ENCODE measurements at regions not wholly inside any gene's neighbourhood (a gene's known extent, or its start where the extent isn't known, plus 50 kb on each side); places are given as distances from the start of the nearest gene placed in this dataset.

- no peaks in the 10 kb centered on the region for H3K27me3 ChIP-seq (ENCODE audit: insufficient read depth, low read length)
- H3K4me3 ChIP-seq (ENCODE audit: low read length) = no peak overlapping the region
- no peak overlapping the region for H3K9ac ChIP-seq (ENCODE audit: low read depth, low read length)
- no peaks in the 10 kb centered on the region for H3K9me3 ChIP-seq (ENCODE audit: insufficient read depth, low read depth, low read length)
- no peaks in the 10 kb centered on the region for H3K36me3 ChIP-seq (ENCODE audit: insufficient read depth, low read depth, low read length)
- peaks cover 57% of the 10 kb centered on the region for H3K4me1 ChIP-seq (ENCODE audit: insufficient read depth, low read length)
- no peak overlapping the region for H3K27ac ChIP-seq (ENCODE audit: low read length)
Measured at GRCh38 chr5:81855591-81855990, 104.7 kb upstream of the SSBP2 start.

- Histone ChIP-seq H3K36me3 (ENCODE audit: insufficient read depth, low read depth, low read length) (no peaks in the 10 kb centered on the region), H3K9ac (ENCODE audit: low read depth, low read length) (no peak overlapping the region; the same call in 1 of the 2 replicates), H3K9me3 (ENCODE audit: insufficient read depth, low read depth, low read length) (no peaks in the 10 kb centered on the region), H3K27ac (ENCODE audit: low read length) (no peak overlapping the region), H3K4me1 (ENCODE audit: insufficient read depth, low read length) (peaks cover 62% of the 10 kb centered on the region), H3K4me3 (ENCODE audit: low read length) (no peak overlapping the region), H3K27me3 (ENCODE audit: insufficient read depth, low read length) (no peaks in the 10 kb centered on the region)
Measured at GRCh38 chr5:81854915-81855314, 104.0 kb upstream of the SSBP2 start.

- Histone ChIP-seq H3K36me3 (ENCODE audit: insufficient read depth, low read depth, low read length) (no peaks in the 10 kb centered on the region), H3K27me3 (ENCODE audit: insufficient read depth, low read length) (no peaks in the 10 kb centered on the region), H3K9ac (ENCODE audit: low read depth, low read length) (no peak overlapping the region; the same call in 1 of the 2 replicates), H3K27ac (ENCODE audit: low read length) (no peak overlapping the region), H3K4me1 (ENCODE audit: insufficient read depth, low read length) (peaks cover 62% of the 10 kb centered on the region), H3K4me3 (ENCODE audit: low read length) (no peak overlapping the region), H3K9me3 (ENCODE audit: insufficient read depth, low read depth, low read length) (no peaks in the 10 kb centered on the region)
Measured at GRCh38 chr5:81854485-81854884, 103.6 kb upstream of the SSBP2 start.

GRCh38 chr5:81853030-81853357, 102.1 kb upstream of the SSBP2 start:
- peak overlapping the region; percentile 72 for H3K4me3 ChIP-seq (ENCODE audit: low read length)
- no peaks in the 10 kb centered on the region for H3K27me3 ChIP-seq (ENCODE audit: insufficient read depth, low read length)
- H3K27ac ChIP-seq (ENCODE audit: low read length) = peak overlapping the region; percentile 30
- no peaks in the 10 kb centered on the region for H3K36me3 ChIP-seq (ENCODE audit: insufficient read depth, low read depth, low read length)
- H3K4me1 ChIP-seq (ENCODE audit: insufficient read depth, low read length) = peaks cover 62% of the 10 kb centered on the region
- H3K9ac ChIP-seq (ENCODE audit: low read depth, low read length) = peak overlapping the region; percentile 79; the same call in 1 of the 2 replicates
- no peaks in the 10 kb centered on the region for H3K9me3 ChIP-seq (ENCODE audit: insufficient read depth, low read depth, low read length)

- Histone ChIP-seq H3K4me1 (ENCODE audit: insufficient read depth, low read length) (peaks cover 57% of the 10 kb centered on the region), H3K9me3 (ENCODE audit: insufficient read depth, low read depth, low read length) (no peaks in the 10 kb centered on the region), H3K4me3 (ENCODE audit: low read length) (peak overlapping the region; percentile 72), H3K27ac (ENCODE audit: low read length) (peak overlapping the region; percentile 30), H3K9ac (ENCODE audit: low read depth, low read length) (peak overlapping the region; percentile 79; the same call in 1 of the 2 replicates), H3K36me3 (ENCODE audit: insufficient read depth, low read depth, low read length) (no peaks in the 10 kb centered on the region), H3K27me3 (ENCODE audit: insufficient read depth, low read length) (no peaks in the 10 kb centered on the region)
Measured at GRCh38 chr5:81852291-81853029, 101.6 kb upstream of the SSBP2 start.

GRCh38 chr5:81851481-81852178, 100.7 kb upstream of the SSBP2 start:
- peak overlapping the region; percentile 70 for H3K27ac ChIP-seq (ENCODE audit: low read length)
- no peaks in the 10 kb centered on the region for H3K36me3 ChIP-seq (ENCODE audit: insufficient read depth, low read depth, low read length)
- H3K9ac ChIP-seq (ENCODE audit: low read depth, low read length) = peak overlapping the region; percentile 85
- peak overlapping the region; percentile 72 for H3K4me3 ChIP-seq (ENCODE audit: low read length)
- H3K9me3 ChIP-seq (ENCODE audit: insufficient read depth, low read depth, low read length) = no peaks in the 10 kb centered on the region
- no peaks in the 10 kb centered on the region for H3K27me3 ChIP-seq (ENCODE audit: insufficient read depth, low read length)
- H3K4me1 ChIP-seq (ENCODE audit: insufficient read depth, low read length) = peaks cover 49% of the 10 kb centered on the region

- no peaks in the 10 kb centered on the region for H3K9me3 ChIP-seq (ENCODE audit: insufficient read depth, low read depth, low read length)
- no peaks in the 10 kb centered on the region for H3K27me3 ChIP-seq (ENCODE audit: insufficient read depth, low read length)
- H3K27ac ChIP-seq (ENCODE audit: low read length) = peak overlapping the region; percentile 70
- H3K4me1 ChIP-seq (ENCODE audit: insufficient read depth, low read length) = peaks cover 44% of the 10 kb centered on the region
- peak overlapping the region; percentile 72; the same call in 1 of the 2 replicates for H3K4me3 ChIP-seq (ENCODE audit: low read length)
- H3K36me3 ChIP-seq (ENCODE audit: insufficient read depth, low read depth, low read length) = no peaks in the 10 kb centered on the region
- peak overlapping the region; percentile 85 for H3K9ac ChIP-seq (ENCODE audit: low read depth, low read length)
Measured at GRCh38 chr5:81850501-81851357, 99.8 kb upstream of the SSBP2 start.

- Histone ChIP-seq H3K36me3 (ENCODE audit: insufficient read depth, low read depth, low read length) (no peaks in the 10 kb centered on the region), H3K9ac (ENCODE audit: low read depth, low read length) (no peak overlapping the region; the same call in 1 of the 2 replicates), H3K4me3 (ENCODE audit: low read length) (no peak overlapping the region), H3K4me1 (ENCODE audit: insufficient read depth, low read length) (peaks cover 39% of the 10 kb centered on the region), H3K27me3 (ENCODE audit: insufficient read depth, low read length) (no peaks in the 10 kb centered on the region), H3K27ac (ENCODE audit: low read length) (no peak overlapping the region), H3K9me3 (ENCODE audit: insufficient read depth, low read depth, low read length) (no peaks in the 10 kb centered on the region)
Measured at GRCh38 chr5:81849770-81850367, 99.0 kb upstream of the SSBP2 start.

GRCh38 chr5:81848362-81848880, 97.5 kb upstream of the SSBP2 start:
- H3K27ac ChIP-seq (ENCODE audit: low read length) = no peak overlapping the region
- H3K4me3 ChIP-seq (ENCODE audit: low read length) = no peak overlapping the region
- no peak overlapping the region for H3K9ac ChIP-seq (ENCODE audit: low read depth, low read length)
- no peaks in the 10 kb centered on the region for H3K27me3 ChIP-seq (ENCODE audit: insufficient read depth, low read length)
- no peaks in the 10 kb centered on the region for H3K9me3 ChIP-seq (ENCODE audit: insufficient read depth, low read depth, low read length)
- H3K36me3 ChIP-seq (ENCODE audit: insufficient read depth, low read depth, low read length) = no peaks in the 10 kb centered on the region
- H3K4me1 ChIP-seq (ENCODE audit: insufficient read depth, low read length) = peaks cover 25% of the 10 kb centered on the region; the same call in 1 of the 2 replicates

- no peaks in the 10 kb centered on the region for H3K9me3 ChIP-seq (ENCODE audit: insufficient read depth, low read depth, low read length)
- no peak overlapping the region for H3K27ac ChIP-seq (ENCODE audit: low read length)
- H3K4me3 ChIP-seq (ENCODE audit: low read length) = no peak overlapping the region
- peaks cover 15% of the 10 kb centered on the region; the same call in 1 of the 2 replicates for H3K4me1 ChIP-seq (ENCODE audit: insufficient read depth, low read length)
- no peak overlapping the region for H3K9ac ChIP-seq (ENCODE audit: low read depth, low read length)
- no peaks in the 10 kb centered on the region for H3K36me3 ChIP-seq (ENCODE audit: insufficient read depth, low read depth, low read length)
- no peaks in the 10 kb centered on the region for H3K27me3 ChIP-seq (ENCODE audit: insufficient read depth, low read length)
Measured at GRCh38 chr5:81846301-81846700, 95.4 kb upstream of the SSBP2 start.

GRCh38 chr5:81843845-81844244, 92.9 kb upstream of the SSBP2 start:
- H3K4me3 ChIP-seq (ENCODE audit: low read length) = no peak overlapping the region
- H3K9me3 ChIP-seq (ENCODE audit: insufficient read depth, low read depth, low read length) = no peaks in the 10 kb centered on the region
- no peak overlapping the region for H3K9ac ChIP-seq (ENCODE audit: low read depth, low read length)
- no peaks in the 10 kb centered on the region for H3K27me3 ChIP-seq (ENCODE audit: insufficient read depth, low read length)
- H3K36me3 ChIP-seq (ENCODE audit: insufficient read depth, low read depth, low read length) = no peaks in the 10 kb centered on the region
- H3K27ac ChIP-seq (ENCODE audit: low read length) = no peak overlapping the region
- peaks cover 3% of the 10 kb centered on the region; the same call in 1 of the 2 replicates for H3K4me1 ChIP-seq (ENCODE audit: insufficient read depth, low read length)
